ENCODE measurements at regions not wholly inside any gene's neighbourhood (a gene's known extent, or its start where the extent isn't known, plus 50 kb on each side); places are given as distances from the start of the nearest gene placed in this dataset.
"Not testable (repeated sequence)": the region's sequence is repeated elsewhere in the genome, so short reads cannot be mapped to it uniquely, and the experiment has no call there.

DNA sequence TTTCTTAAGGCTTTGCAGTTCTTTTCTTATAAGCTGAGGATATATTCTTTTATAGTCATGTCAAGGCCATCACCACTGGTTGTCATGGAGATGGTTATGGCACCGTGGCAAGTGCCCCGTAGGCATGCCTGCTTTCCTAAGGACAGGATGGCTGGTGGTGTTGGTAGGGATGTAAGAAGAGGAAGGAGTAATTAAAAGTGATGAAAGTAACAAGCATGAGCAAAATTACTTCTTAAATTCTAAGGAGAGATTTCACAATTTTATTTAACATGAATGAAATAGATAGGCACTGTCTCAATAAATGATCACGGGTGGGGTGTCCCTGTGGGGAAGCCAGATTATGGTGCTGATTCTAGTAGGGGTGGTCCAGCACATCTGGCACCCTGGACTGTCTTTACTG, 290.2 kb upstream of the KLF4 start:
- TF ChIP-seq, protein P1, sequence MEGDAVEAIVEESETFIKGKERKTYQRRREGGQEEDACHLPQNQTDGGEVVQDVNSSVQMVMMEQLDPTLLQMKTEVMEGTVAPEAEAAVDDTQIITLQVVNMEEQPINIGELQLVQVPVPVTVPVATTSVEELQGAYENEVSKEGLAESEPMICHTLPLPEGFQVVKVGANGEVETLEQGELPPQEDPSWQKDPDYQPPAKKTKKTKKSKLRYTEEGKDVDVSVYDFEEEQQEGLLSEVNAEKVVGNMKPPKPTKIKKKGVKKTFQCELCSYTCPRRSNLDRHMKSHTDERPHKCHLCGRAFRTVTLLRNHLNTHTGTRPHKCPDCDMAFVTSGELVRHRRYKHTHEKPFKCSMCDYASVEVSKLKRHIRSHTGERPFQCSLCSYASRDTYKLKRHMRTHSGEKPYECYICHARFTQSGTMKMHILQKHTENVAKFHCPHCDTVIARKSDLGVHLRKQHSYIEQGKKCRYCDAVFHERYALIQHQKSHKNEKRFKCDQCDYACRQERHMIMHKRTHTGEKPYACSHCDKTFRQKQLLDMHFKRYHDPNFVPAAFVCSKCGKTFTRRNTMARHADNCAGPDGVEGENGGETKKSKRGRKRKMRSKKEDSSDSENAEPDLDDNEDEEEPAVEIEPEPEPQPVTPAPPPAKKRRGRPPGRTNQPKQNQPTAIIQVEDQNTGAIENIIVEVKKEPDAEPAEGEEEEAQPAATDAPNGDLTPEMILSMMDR (IDR thresholded peaks at IDR 0.05; ENCODE audit: extremely low read depth, insufficient read depth, missing control alignments) = no peak
- in situ Hi-C loops (cut with MboI; ENCODE audit: low pct_unique_long_range_greater_than_20kb, low sequenced_read_pairs, unreplicated experiment) = no loop called here
- DNase-seq (ENCODE audit: low spot score) = no peak

- TF ChIP-seq, protein P1 (IDR thresholded peaks at IDR 0.05; ENCODE audit: extremely low read depth, insufficient read depth, missing control alignments) = no peak
- in situ Hi-C loops (cut with MboI; ENCODE audit: low pct_unique_long_range_greater_than_20kb, low sequenced_read_pairs, unreplicated experiment) = no loop called here
- DNase-seq (ENCODE audit: low spot score) = no peak
Measured at GRCh38 chr9:107778661-107779060, 289.1 kb upstream of the KLF4 start.

DNA sequence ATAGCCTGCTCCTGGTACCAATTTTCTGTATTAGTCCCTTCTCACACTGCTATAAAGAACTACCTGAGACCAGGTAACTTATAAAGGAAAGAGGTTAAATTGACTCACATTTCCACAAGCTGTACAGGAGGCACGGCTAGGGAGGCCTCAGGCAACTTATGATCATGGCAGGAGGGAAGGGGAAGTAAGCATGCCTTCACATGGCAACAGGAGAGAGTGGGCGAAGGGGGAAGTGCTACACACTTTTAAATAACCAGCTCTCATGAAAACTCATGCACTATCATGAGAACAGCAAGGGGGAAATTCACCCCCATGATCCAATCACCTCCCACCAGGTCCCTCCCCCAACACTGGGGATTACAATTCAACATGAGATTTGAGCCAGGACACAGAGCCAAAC, 284.5 kb upstream of the KLF4 start:
- in situ Hi-C loops (cut with MboI; ENCODE audit: low pct_unique_long_range_greater_than_20kb, low sequenced_read_pairs, unreplicated experiment) = not testable (repeated sequence)

DNA sequence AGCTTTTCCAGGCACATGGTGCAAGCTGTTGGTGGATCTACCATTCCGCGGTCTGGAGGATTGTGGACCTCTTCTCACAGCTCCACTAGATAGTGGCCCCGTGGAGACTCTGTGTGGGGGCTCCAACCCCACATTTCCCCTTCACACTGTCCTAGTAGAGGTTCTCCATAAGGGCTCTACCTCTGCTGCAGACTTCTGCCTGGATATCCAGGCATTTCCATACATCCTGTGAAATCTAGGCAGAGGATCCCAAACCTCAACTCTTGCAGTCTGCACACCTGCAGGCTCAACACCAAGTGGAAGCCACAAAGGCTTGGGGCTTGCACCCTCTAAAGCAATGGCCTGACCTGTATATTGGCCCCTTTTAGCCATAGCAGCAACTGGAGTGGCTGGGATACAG, 283.4 kb upstream of the KLF4 start:
- DNase-seq (ENCODE audit: low spot score) = no peak
- in situ Hi-C loops (cut with MboI; ENCODE audit: low pct_unique_long_range_greater_than_20kb, low sequenced_read_pairs, unreplicated experiment) = no loop called here
- TF ChIP-seq, protein P1 (IDR thresholded peaks at IDR 0.05; ENCODE audit: extremely low read depth, insufficient read depth, missing control alignments) = no peak

More for the DNA sequence above, 284.5 kb upstream of the KLF4 start:
- not testable (repeated sequence) for DNase-seq (ENCODE audit: low spot score)

DNA sequence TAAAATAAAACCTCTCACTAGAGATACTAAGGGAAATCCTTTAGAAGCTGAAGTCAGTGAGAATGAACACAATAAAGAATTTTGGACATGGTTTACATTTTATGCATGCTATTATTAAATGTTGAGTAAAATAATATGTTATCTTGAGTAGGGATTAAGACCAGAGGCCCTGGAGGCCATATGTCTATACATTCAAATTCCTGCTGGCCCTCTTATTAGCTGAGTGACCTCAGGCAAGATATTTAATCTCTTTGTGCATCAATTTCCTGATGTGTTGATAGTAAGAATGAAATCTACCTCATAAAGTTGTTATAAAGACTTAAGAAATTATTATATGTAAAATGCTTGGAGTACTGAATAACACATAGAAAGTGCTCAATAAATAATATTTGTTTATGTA, 281.1 kb upstream of the KLF4 start:
- in situ Hi-C loops (cut with MboI; ENCODE audit: low pct_unique_long_range_greater_than_20kb, low sequenced_read_pairs, unreplicated experiment) = no loop called here
- DNase-seq (ENCODE audit: low spot score) = no peak

DNA sequence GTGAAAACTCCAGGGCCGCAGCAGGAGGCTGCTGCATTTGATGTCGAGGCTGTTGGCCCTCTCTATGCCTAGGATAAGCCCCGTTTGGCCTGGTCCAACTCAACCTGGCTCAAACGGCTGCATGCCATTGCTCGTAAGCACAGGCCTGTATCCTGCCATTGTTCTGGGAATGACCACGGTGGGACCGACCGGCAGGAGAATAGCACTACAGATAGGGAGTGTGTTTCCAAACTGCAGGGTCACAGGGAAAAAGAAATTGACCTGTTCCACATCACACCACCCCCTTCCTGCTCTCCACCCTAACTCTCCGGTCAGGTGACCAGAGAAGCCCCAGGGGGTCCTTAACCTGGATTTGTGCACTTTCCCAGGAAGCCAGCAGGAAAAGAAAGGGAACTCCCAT, 278.7 kb upstream of the KLF4 start:
- TF ChIP-seq, protein P1 (IDR thresholded peaks at IDR 0.05; ENCODE audit: extremely low read depth, insufficient read depth, missing control alignments) = no peak
- DNase-seq (ENCODE audit: low spot score) = no peak
- in situ Hi-C loops (cut with MboI; ENCODE audit: low pct_unique_long_range_greater_than_20kb, low sequenced_read_pairs, unreplicated experiment) = no loop called here

More for the DNA sequence above, 281.1 kb upstream of the KLF4 start:
- TF ChIP-seq, protein P1 (IDR thresholded peaks at IDR 0.05; ENCODE audit: extremely low read depth, insufficient read depth, missing control alignments) = no peak

DNA sequence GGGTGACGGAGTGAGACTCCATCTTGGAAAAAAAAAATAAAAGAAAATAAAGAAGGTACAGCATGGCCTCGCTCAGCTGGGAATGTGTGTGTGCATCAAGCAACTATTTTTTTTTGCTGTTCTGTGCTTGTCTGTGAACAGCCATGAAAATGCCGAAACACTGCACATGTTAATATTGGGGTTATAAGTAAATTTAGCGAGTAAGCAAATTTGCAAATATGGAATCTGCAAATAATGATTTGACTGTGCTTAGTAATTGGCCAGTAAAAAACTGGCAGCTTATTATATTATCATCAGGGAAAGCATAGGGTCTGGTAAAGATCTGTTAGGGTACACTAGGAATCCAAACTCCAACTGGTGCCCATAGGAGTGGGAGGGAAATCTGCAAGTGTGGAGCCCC, 278.1 kb upstream of the KLF4 start:
- in situ Hi-C loops (cut with MboI; ENCODE audit: low pct_unique_long_range_greater_than_20kb, low sequenced_read_pairs, unreplicated experiment) = no loop called here
- TF ChIP-seq, protein P1 (IDR thresholded peaks at IDR 0.05; ENCODE audit: extremely low read depth, insufficient read depth, missing control alignments) = no peak
- DNase-seq (ENCODE audit: low spot score) = no peak

DNA sequence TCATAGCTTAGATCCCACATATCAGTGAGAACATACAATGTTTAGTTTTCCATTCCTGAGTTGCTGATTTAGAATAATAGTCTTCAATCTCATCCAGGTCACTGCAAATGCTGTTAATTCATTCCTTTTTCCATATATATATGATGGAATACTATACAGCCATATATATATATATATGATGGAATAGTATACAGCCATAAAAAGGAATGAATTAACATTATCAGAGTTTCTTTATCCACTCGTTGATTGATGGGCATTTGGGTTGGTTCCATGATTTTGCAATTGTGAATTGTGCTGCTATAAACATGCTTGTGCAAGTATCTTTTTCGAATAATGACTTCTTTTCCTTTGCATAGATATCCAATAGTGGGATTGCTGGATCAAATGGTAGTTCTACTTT, 273.9 kb upstream of the KLF4 start:
- not testable (repeated sequence) for DNase-seq (ENCODE audit: low spot score)

More for the DNA sequence above, 273.9 kb upstream of the KLF4 start:
- in situ Hi-C loops (cut with MboI; ENCODE audit: low pct_unique_long_range_greater_than_20kb, low sequenced_read_pairs, unreplicated experiment) = not testable (repeated sequence)
